GM21619 (cell line): ENCODE measurements at regions not wholly inside any gene's neighbourhood (a gene's known extent, or its start where the extent isn't known, plus 50 kb on each side); places are given as distances from the start of the nearest gene placed in this dataset.

Source experiments
- ATAC-seq: cut with Tn5 transposase; IDR thresholded peaks from one replicate; pipeline ENCODE4 v1.9.1; 2021; ENCODE audit not compliant: unreplicated experiment

- ATAC-seq, result peak; percentile 66
Measured at GRCh38 chr3:117630469-117630868, 920.9 kb downstream of the TUSC7 start.

GRCh38 chr3:117630885-117631284, 921.3 kb downstream of the TUSC7 start:
- ATAC-seq, result no peak

- no peak for ATAC-seq
Measured at GRCh38 chr3:117631781-117632180, 922.2 kb downstream of the TUSC7 start.

GRCh38 chr3:117632191-117632590, 922.6 kb downstream of the TUSC7 start:
- ATAC-seq, result no peak

- no peak for ATAC-seq
Measured at GRCh38 chr3:117633207-117633606, 923.6 kb downstream of the TUSC7 start.

- ATAC-seq, result no peak
Measured at GRCh38 chr3:117637666-117638065, 928.1 kb downstream of the TUSC7 start.

GRCh38 chr3:117644203-117644602, 934.6 kb downstream of the TUSC7 start:
- no peak for ATAC-seq

GRCh38 chr3:117645561-117646242, 936.1 kb downstream of the TUSC7 start:
- ATAC-seq, result peak; percentile 82

- no peak for ATAC-seq
Measured at GRCh38 chr3:117647435-117647834, 937.9 kb downstream of the TUSC7 start.

- no peak for ATAC-seq
Measured at GRCh38 chr3:117651246-117651645, 941.7 kb downstream of the TUSC7 start.

GRCh38 chr3:117656391-117656790, 946.8 kb downstream of the TUSC7 start:
- ATAC-seq, result no peak

GRCh38 chr3:117657278-117657677, 947.7 kb downstream of the TUSC7 start:
- no peak for ATAC-seq

GRCh38 chr3:117660941-117661817, 951.6 kb downstream of the TUSC7 start:
- ATAC-seq, result no peak

- no peak for ATAC-seq
Measured at GRCh38 chr3:117661818-117662095, 952.2 kb downstream of the TUSC7 start.

- no peak for ATAC-seq
Measured at GRCh38 chr3:117665296-117665695, 955.7 kb downstream of the TUSC7 start.

- no peak for ATAC-seq
Measured at GRCh38 chr3:117666325-117666724, 956.7 kb downstream of the TUSC7 start.

- ATAC-seq, result no peak
Measured at GRCh38 chr3:117666812-117667211, 957.2 kb downstream of the TUSC7 start.

GRCh38 chr3:117669774-117670173, 960.2 kb downstream of the TUSC7 start:
- no peak for ATAC-seq

- ATAC-seq, result no peak
Measured at GRCh38 chr3:117671722-117672318, 962.2 kb downstream of the TUSC7 start.

GRCh38 chr3:117674321-117674720, 964.7 kb downstream of the TUSC7 start:
- no peak for ATAC-seq

GRCh38 chr3:117681619-117682018, 972.0 kb downstream of the TUSC7 start:
- ATAC-seq, result no peak

GRCh38 chr3:117687096-117687495, 977.5 kb downstream of the TUSC7 start:
- ATAC-seq, result no peak
